ENCODE measurements at regions not wholly inside any gene's neighbourhood (a gene's known extent, or its start where the extent isn't known, plus 50 kb on each side); places are given as distances from the start of the nearest gene placed in this dataset.

- Histone ChIP-seq H3K4me1 (ENCODE audit: control insufficient read depth, extremely low read depth, insufficient read depth, low read length) (no peaks in the 10 kb centered on the region), H3K27me3 (ENCODE audit: control insufficient read depth in 2 of 2, insufficient read depth in 2 of 2, low read length in 2 of 2) (no peaks in the 10 kb centered on the region), H4K20me1 (replicated peaks; ENCODE audit: control insufficient read depth, extremely low read depth, insufficient read depth, low read length) (no peaks in the 10 kb centered on the region), H3K9ac (replicated peaks; ENCODE audit: extremely low read depth, insufficient read depth, low read length) (no peak overlapping the region), H3K4me3 (replicated peaks in 1 of 3; ENCODE audit: insufficient read depth in 1 of 3, low read depth in 1 of 3, low read length in 3 of 3) (no peak overlapping the region), H3K36me3 (ENCODE audit: control insufficient read depth in 2 of 2, extremely low read depth in 1 of 2, insufficient read depth in 2 of 2, low read length in 2 of 2) (no peaks in the 10 kb centered on the region), H3K79me2 (ENCODE audit: control insufficient read depth, insufficient read depth, low read length) (no peaks in the 10 kb centered on the region), H3K4me2 (ENCODE audit: insufficient read depth, low read length) (no peak overlapping the region), H2AFZ (ENCODE audit: low read depth, low read length) (no peak overlapping the region), H3K9me1 (replicated peaks; ENCODE audit: control insufficient read depth, extremely low read depth, insufficient read depth, low read length) (no peaks in the 10 kb centered on the region), H3K9me3 (replicated peaks; ENCODE audit: control insufficient read depth, insufficient read depth, low read length) (no peaks in the 10 kb centered on the region), H3K27ac (ENCODE audit: insufficient read depth, low read depth, low read length) (no peak overlapping the region)
- ChIA-PET CTCF (interaction anchor here (0.8 to 2.1 kb wide), 31 partner anchors 9 to 661 kb away, joined by 3 to 63 read pairs (median 3); partner anchors contain the start of gene PLEKHG1), POLR2A (no interaction called here)
- BruUV-seq (replicated peaks), result no TSS peak
- DNase-seq (ENCODE audit: low read depth, low spot score) (peak; percentile 31), FAIRE-seq (no peak)
- TF ChIP-seq JUN (IDR thresholded peaks at IDR 0.05; ENCODE audit: borderline replicate concordance, insufficient read depth, insufficient read length, low read depth) (no peak), FOS (IDR thresholded peaks at IDR 0.05; ENCODE audit: borderline replicate concordance, insufficient read depth, low read length) (no peak), MYC (IDR thresholded peaks at IDR 0.05; ENCODE audit: low read depth, low read length) (no peak), CTCF (IDR thresholded peaks at IDR 0.05; ENCODE audit: extremely low read depth in 1 of 2, insufficient read depth in 1 of 2, low read depth in 1 of 2, low read length in 2 of 2) (peak; percentile 43 to 48), POLR2AphosphoS5 (IDR thresholded peaks at IDR 0.05; ENCODE audit: insufficient read depth, low read depth, low read length) (no peak), MAX (IDR thresholded peaks at IDR 0.05; ENCODE audit: insufficient read depth, insufficient read length) (no peak), EZH2 (IDR thresholded peaks at IDR 0.05; ENCODE audit: borderline replicate concordance, low read depth, low read length, severe bottlenecking) (no peak), POLR2A (IDR thresholded peaks at IDR 0.05; ENCODE audit: low read depth, low read length) (no peak)
- dilution Hi-C loops (cut with MboI; ENCODE audit: extremely low pct_ligation_motif_present, low sequenced_read_pairs) (no loop called here), intact Hi-C loops (cut with micrococcal nuclease) (loop anchor here (1.0 to 10.0 kb wide), 3 partner anchors 137 to 323 kb away; no protein-coding TSS in a partner anchor)
Observed at GRCh38 chr6:150741633-150742200, 123.8 kb upstream of the MTHFD1L start.

Data from endothelial cell of umbilical vein (primary cell).